SK-N-SH (cell line): ENCODE measurements at regions not wholly inside any gene's neighbourhood (a gene's known extent, or its start where the extent isn't known, plus 50 kb on each side); places are given as distances from the start of the nearest gene placed in this dataset.

Experiments
- CTCF ChIA-PET: fragments of 300-600, 350-600 bp; formaldehyde crosslinking; extraction: SDS; loops from one replicate; lab custom pipeline; 2021; lab: Yijun Ruan, JAX
- POLR2A ChIA-PET: fragments of 350-600 bp; sonication (Branson Sonifier 250); formaldehyde crosslinking; extraction: SDS; loops from one replicate; lab custom pipeline; 2020; ENCODE audit warnings: antibody characterized with exemption, inconsistent platforms; lab: Yijun Ruan, JAX
- DNase-seq: peaks from one replicate; pipeline ENCODE4 v3.0.0; 2012
- H2AFZ ChIP-seq: fragments of 200-600 bp; sonication (generic); 2 replicates; pipeline ENCODE4 v1.8.1; 2016; ENCODE audit warnings: antibody characterized with exemption, mild to moderate bottlenecking, low read depth
- H3F3A ChIP-seq: fragments of 200-600 bp; sonication (generic); replicated peaks from 2 replicates; pipeline ENCODE3; 2016; ENCODE audit warnings: antibody characterized with exemption, mild to moderate bottlenecking; ENCODE audit not compliant: insufficient read depth
- H3K27ac ChIP-seq, 2 experiments: fragments of 200-500 bp in 1 of 2; fragments of 200-600 bp in 1 of 2; sonication (Bioruptor generic) in 1 of 2; sonication (generic), shearing (Covaris generic) in 1 of 2; 2 replicates each; pipeline versions ENCODE4 v1.5.1 to v1.6.1; 2014 to 2016; ENCODE audit warnings: low read depth in 2 of 2, inconsistent platforms in 1 of 2, low read length in 1 of 2, mild to moderate bottlenecking in 1 of 2, mixed read lengths in 1 of 2
- H3K27me3 ChIP-seq: fragments of 200-600 bp; sonication (generic), shearing (Covaris generic); 2 replicates; pipeline ENCODE4 v1.6.1; 2016; ENCODE audit warnings: mixed run types; ENCODE audit not compliant: insufficient read depth
- H3K36me3 ChIP-seq, 2 experiments: fragments of 200-500 bp in 1 of 2; fragments of 200-600 bp in 1 of 2; sonication (Bioruptor generic) in 1 of 2; sonication (generic) in 1 of 2; replicated peaks in 1 of 2; 2 replicates each; pipeline versions ENCODE3 to v1.5.1; 2014 to 2016; ENCODE audit warnings: low read length in 1 of 2, mild to moderate bottlenecking in 1 of 2; ENCODE audit not compliant: insufficient read depth in 2 of 2, control insufficient read depth in 1 of 2
- H3K4me1 ChIP-seq, 2 experiments: fragments of 200-500 bp in 1 of 2; fragments of 200-600 bp in 1 of 2; sonication (Bioruptor generic) in 1 of 2; sonication (generic), shearing (Covaris generic) in 1 of 2; 2 replicates each; pipeline versions ENCODE4 v1.5.1 to v1.6.1; 2014 to 2016; ENCODE audit warnings: low read depth in 1 of 2, low read length in 1 of 2, mixed run types in 1 of 2; ENCODE audit not compliant: insufficient read depth in 2 of 2, control insufficient read depth in 1 of 2
- H3K4me2 ChIP-seq: fragments of 200-600 bp; sonication (generic), shearing (Covaris generic); 2 replicates; pipeline ENCODE4 v1.6.1; 2017; ENCODE audit warnings: mixed run types
- H3K4me3 ChIP-seq, 2 experiments: fragments of 200-500 bp in 1 of 2; fragments of 200-600 bp in 1 of 2; sonication (Bioruptor generic) in 1 of 2; sonication (generic), shearing (Covaris generic) in 1 of 2; 2 replicates each; pipeline versions ENCODE4 v1.5.1 to v1.8.1; 2014 to 2016; ENCODE audit warnings: low read depth in 2 of 2, inconsistent platforms in 1 of 2, low read length in 1 of 2, mild to moderate bottlenecking in 1 of 2, mixed read lengths in 1 of 2, moderate library complexity in 1 of 2
- H3K79me2 ChIP-seq: fragments of 200-600 bp; sonication (generic); 2 replicates; pipeline ENCODE4 v1.8.1; 2017; ENCODE audit warnings: mild to moderate bottlenecking; ENCODE audit not compliant: insufficient read depth
- H3K9ac ChIP-seq: fragments of 200-600 bp; sonication (generic); 2 replicates; pipeline ENCODE4 v1.6.1; 2017; ENCODE audit warnings: mixed run types
- H3K9me2 ChIP-seq: fragments of 200-600 bp; sonication (generic); 2 replicates; pipeline ENCODE4 v1.6.1; 2017; ENCODE audit warnings: mixed run types
- H3K9me3 ChIP-seq: fragments of 200-600 bp; sonication (generic); 2 replicates; pipeline ENCODE4 v1.6.1; 2017; ENCODE audit warnings: mixed run types, mild to moderate bottlenecking, moderate library complexity
- H4K20me1 ChIP-seq: fragments of 200-600 bp; sonication (generic); 2 replicates; pipeline ENCODE4 v1.6.1; 2017; ENCODE audit warnings: mild to moderate bottlenecking, mixed run types; ENCODE audit not compliant: insufficient read depth
- CHD2 ChIP-seq: fragments of 150-350 bp; IDR thresholded peaks from 2 replicates; pipeline ENCODE4 v1.6.1; 2018; ENCODE audit warnings: low read length; ENCODE audit not compliant: partially characterized antibody
- EZH2phosphoT487 ChIP-seq: fragments of 200-600 bp; sonication (generic); IDR thresholded peaks from 2 replicates; pipeline ENCODE4 v1.6.1; 2017; ENCODE audit warnings: low read depth, mixed run types, mild to moderate bottlenecking, antibody characterized with exemption, moderate library complexity, borderline replicate concordance
- FOSL2 ChIP-seq: IDR thresholded peaks from 2 replicates; pipeline ENCODE4 v1.4.0; 2012; ENCODE audit warnings: low read depth, mild to moderate bottlenecking, moderate library complexity, borderline replicate concordance
- FOXM1 ChIP-seq: IDR thresholded peaks from 2 replicates; pipeline ENCODE4 v1.4.0; 2012; ENCODE audit warnings: low read depth, mild to moderate bottlenecking
- GABPA ChIP-seq: IDR thresholded peaks from 2 replicates; pipeline ENCODE4 v1.4.0; 2012; ENCODE audit warnings: low read depth, mild to moderate bottlenecking
- IRF3 ChIP-seq: fragments of 150-350 bp; IDR thresholded peaks from 2 replicates; pipeline ENCODE4 v1.6.1; 2016; ENCODE audit warnings: mild to moderate bottlenecking, low read depth, low read length
- JUND ChIP-seq: IDR thresholded peaks from 2 replicates; pipeline ENCODE4 v1.4.0; 2012
- MEF2A ChIP-seq: IDR thresholded peaks from 2 replicates; pipeline ENCODE4 v1.4.0; 2012; ENCODE audit warnings: low read depth, borderline replicate concordance
- MXI1 ChIP-seq: IDR thresholded peaks from 2 replicates; pipeline ENCODE4 v1.6.1; 2012; ENCODE audit warnings: mild to moderate bottlenecking, low read depth, low read length, improper control_type of control experiment
- NRF1 ChIP-seq: IDR thresholded peaks from 2 replicates; pipeline ENCODE4 v1.6.1; 2012; ENCODE audit warnings: low read depth, mild to moderate bottlenecking, low read length
- PBX3 ChIP-seq: IDR thresholded peaks from 2 replicates; pipeline ENCODE4; 2012
- RAD21 ChIP-seq: IDR thresholded peaks from 2 replicates; pipeline ENCODE4 v1.6.1; 2012; ENCODE audit warnings: mild to moderate bottlenecking, low read length
- RCOR1 ChIP-seq: fragments of 150-350 bp; IDR thresholded peaks from 2 replicates; pipeline ENCODE4 v1.6.1; 2017; ENCODE audit warnings: antibody characterized with exemption, low read length
- SIN3A ChIP-seq: IDR thresholded peaks from 2 replicates; pipeline ENCODE4 v1.6.1; 2012; ENCODE audit warnings: low read depth, mild to moderate bottlenecking, low read length, moderate library complexity, borderline replicate concordance
- SMC3 ChIP-seq: IDR thresholded peaks from 2 replicates; pipeline ENCODE4 v1.6.1; 2012; ENCODE audit warnings: low read depth, low read length, improper control_type of control experiment
- TEAD4 ChIP-seq: IDR thresholded peaks from 2 replicates; pipeline ENCODE4 v1.4.0; 2012; ENCODE audit warnings: mild to moderate bottlenecking, borderline replicate concordance; ENCODE audit not compliant: insufficient read depth
- USF2 ChIP-seq: fragments of 150-350 bp; IDR thresholded peaks from 2 replicates; pipeline ENCODE4 v1.6.1; 2017; ENCODE audit warnings: antibody characterized with exemption, low read length, low read depth, borderline replicate concordance
- WGBS: methylation state at CpG from one replicate; pipeline ENCODE4 v1.1.6; 2017; ENCODE audit warnings: low lambda C conversion rate; 5-methylcytosine and 5-hydroxymethylcytosine counted together
- TF ChIP-seq, protein P1 (sequence below): IDR thresholded peaks from 2 replicates; pipeline ENCODE4 v1.4.0; 2012; ENCODE audit warnings: low read depth, borderline replicate concordance
- TF ChIP-seq, protein P2 (sequence below): IDR thresholded peaks from 2 replicates; pipeline ENCODE4 v1.4.0; 2012; ENCODE audit warnings: low read depth, borderline replicate concordance
- TF ChIP-seq, protein P3 (sequence below): fragments of 200-600 bp; sonication (generic); IDR thresholded peaks from 2 replicates; pipeline ENCODE4 v1.6.1; 2017; ENCODE audit warnings: antibody characterized with exemption, mild to moderate bottlenecking, moderate library complexity

- H2AFZ ChIP-seq, result no peak overlapping the region
- no peaks in the 10 kb centered on the region for H3K36me3 ChIP-seq
- H3K79me2 ChIP-seq, result no peaks in the 10 kb centered on the region
- H3F3A ChIP-seq, result no peaks in the 10 kb centered on the region
- no peak overlapping the region for H3K4me3 ChIP-seq
- H4K20me1 ChIP-seq, result no peaks in the 10 kb centered on the region
- no peak for TF ChIP-seq MEF2A
- TF ChIP-seq JUND, result no peak
- no peak for TF ChIP-seq USF2
- no peak for TF ChIP-seq GABPA
- no peak for TF ChIP-seq SMC3
- no peak for TF ChIP-seq FOSL2
- TF ChIP-seq PBX3, result no peak
- no peak for TF ChIP-seq NRF1
- TF ChIP-seq, protein P1, sequence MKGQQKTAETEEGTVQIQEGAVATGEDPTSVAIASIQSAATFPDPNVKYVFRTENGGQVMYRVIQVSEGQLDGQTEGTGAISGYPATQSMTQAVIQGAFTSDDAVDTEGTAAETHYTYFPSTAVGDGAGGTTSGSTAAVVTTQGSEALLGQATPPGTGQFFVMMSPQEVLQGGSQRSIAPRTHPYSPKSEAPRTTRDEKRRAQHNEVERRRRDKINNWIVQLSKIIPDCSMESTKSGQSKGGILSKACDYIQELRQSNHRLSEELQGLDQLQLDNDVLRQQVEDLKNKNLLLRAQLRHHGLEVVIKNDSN, result no peak
- TF ChIP-seq RCOR1, result no peak
- TF ChIP-seq MXI1, result no peak
- TF ChIP-seq SIN3A, result no peak
- TF ChIP-seq TEAD4, result no peak
- TF ChIP-seq, protein P2, sequence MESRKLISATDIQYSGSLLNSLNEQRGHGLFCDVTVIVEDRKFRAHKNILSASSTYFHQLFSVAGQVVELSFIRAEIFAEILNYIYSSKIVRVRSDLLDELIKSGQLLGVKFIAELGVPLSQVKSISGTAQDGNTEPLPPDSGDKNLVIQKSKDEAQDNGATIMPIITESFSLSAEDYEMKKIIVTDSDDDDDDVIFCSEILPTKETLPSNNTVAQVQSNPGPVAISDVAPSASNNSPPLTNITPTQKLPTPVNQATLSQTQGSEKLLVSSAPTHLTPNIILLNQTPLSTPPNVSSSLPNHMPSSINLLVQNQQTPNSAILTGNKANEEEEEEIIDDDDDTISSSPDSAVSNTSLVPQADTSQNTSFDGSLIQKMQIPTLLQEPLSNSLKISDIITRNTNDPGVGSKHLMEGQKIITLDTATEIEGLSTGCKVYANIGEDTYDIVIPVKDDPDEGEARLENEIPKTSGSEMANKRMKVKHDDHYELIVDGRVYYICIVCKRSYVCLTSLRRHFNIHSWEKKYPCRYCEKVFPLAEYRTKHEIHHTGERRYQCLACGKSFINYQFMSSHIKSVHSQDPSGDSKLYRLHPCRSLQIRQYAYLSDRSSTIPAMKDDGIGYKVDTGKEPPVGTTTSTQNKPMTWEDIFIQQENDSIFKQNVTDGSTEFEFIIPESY, result no peak
- no peak overlapping the region for H3K4me2 ChIP-seq
- H3K27me3 ChIP-seq, result no peaks in the 10 kb centered on the region
- no peaks in the 10 kb centered on the region for H3K9me3 ChIP-seq
- no peaks in the 10 kb centered on the region for H3K9me2 ChIP-seq
- no peak overlapping the region for H3K27ac ChIP-seq
- ChIA-PET CTCF (no interaction called here), POLR2A (no interaction called here)
- WGBS, result 8% methylated on average over 3 of the region's 3 CpGs
- DNase-seq, result no peak
- no peaks in the 10 kb centered on the region for H3K4me1 ChIP-seq
- H3K9ac ChIP-seq, result no peak overlapping the region
These were observed 143.6 kb downstream of the RCHY1 start for GRCh38 chr4:75370576-75370975.

DNA sequence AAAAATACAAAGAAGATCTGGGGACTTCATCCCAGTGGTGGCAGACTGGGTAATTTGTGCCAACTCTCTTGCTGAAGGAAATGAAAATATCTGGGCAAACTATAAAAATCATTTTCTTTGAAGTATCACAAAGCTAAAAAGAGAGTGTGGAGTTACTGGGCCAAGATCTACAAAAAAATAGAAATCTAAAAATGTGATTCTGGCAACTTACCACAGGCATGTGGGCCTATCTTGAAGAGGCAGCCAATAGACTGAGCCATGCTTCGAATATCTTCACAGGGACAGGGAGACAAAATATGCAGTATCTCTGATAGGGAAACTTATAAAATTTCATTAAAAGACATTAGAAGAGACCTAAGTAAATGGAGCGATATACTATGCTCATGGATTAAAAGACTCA lies 168.8 kb downstream of the RCHY1 start:
- Histone ChIP-seq H3K9me3 (no peaks in the 10 kb centered on the region), H3K36me3 (no peaks in the 10 kb centered on the region), H3K27me3 (no peaks in the 10 kb centered on the region), H2AFZ (no peak overlapping the region), H3K9me2 (0 out of 2 replicates have a peak, but pooled peaks cover 6% of the 10 kb centered on the region), H4K20me1 (no peaks in the 10 kb centered on the region; the same call in 1 of the 2 replicates), H3K27ac (peak overlapping the region in 1 of 2 experiments; percentile 45; a peak in 1 of 4 replicates), H3K9ac (no peak overlapping the region; the same call in 1 of the 2 replicates)
- CTCF ChIA-PET, result no interaction called here
- WGBS, result 9% methylated on average over 2 of the region's 2 CpGs
- DNase-seq, result no peak
- TF ChIP-seq FOXM1, result no peak
- no peak for TF ChIP-seq RCOR1
- no peak for TF ChIP-seq EZH2phosphoT487
- no peak for TF ChIP-seq USF2
- no peak for TF ChIP-seq NRF1
- no peak for TF ChIP-seq RAD21
- no peak for TF ChIP-seq CHD2
- TF ChIP-seq JUND, result no peak
- TF ChIP-seq IRF3, result no peak
- TF ChIP-seq, protein P3, sequence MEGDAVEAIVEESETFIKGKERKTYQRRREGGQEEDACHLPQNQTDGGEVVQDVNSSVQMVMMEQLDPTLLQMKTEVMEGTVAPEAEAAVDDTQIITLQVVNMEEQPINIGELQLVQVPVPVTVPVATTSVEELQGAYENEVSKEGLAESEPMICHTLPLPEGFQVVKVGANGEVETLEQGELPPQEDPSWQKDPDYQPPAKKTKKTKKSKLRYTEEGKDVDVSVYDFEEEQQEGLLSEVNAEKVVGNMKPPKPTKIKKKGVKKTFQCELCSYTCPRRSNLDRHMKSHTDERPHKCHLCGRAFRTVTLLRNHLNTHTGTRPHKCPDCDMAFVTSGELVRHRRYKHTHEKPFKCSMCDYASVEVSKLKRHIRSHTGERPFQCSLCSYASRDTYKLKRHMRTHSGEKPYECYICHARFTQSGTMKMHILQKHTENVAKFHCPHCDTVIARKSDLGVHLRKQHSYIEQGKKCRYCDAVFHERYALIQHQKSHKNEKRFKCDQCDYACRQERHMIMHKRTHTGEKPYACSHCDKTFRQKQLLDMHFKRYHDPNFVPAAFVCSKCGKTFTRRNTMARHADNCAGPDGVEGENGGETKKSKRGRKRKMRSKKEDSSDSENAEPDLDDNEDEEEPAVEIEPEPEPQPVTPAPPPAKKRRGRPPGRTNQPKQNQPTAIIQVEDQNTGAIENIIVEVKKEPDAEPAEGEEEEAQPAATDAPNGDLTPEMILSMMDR, result no peak
- TF ChIP-seq, all 33 proteins: peak for 0
- Histone ChIP-seq H3F3A (peaks cover 16% of the 10 kb centered on the region), H3K4me2 (peak overlapping the region; percentile 52; the same call in 1 of the 2 replicates), H3K79me2 (no peaks in the 10 kb centered on the region), H3K4me1 (peaks cover 0 to 6% of the 10 kb centered on the region in 2 experiments; a peak in 1 of 4 replicates), H3K4me3 (no peak overlapping the region)
- POLR2A ChIA-PET, result no interaction called here
